GM21447 (cell line): ENCODE measurements at regions not wholly inside any gene's neighbourhood (a gene's known extent, or its start where the extent isn't known, plus 50 kb on each side); places are given as distances from the start of the nearest gene placed in this dataset.
A peak's percentile ranks its signal among the peaks of the same experiment; 100 is the strongest.
"Not testable (repeated sequence)": the region's sequence is repeated elsewhere in the genome, so short reads cannot be mapped to it uniquely, and the experiment has no call there.

Experiments used
- ATAC-seq: cut with Tn5 transposase; IDR thresholded peaks from one replicate; pipeline ENCODE4 v1.9.1; 2021; ENCODE audit not compliant: unreplicated experiment

DNA sequence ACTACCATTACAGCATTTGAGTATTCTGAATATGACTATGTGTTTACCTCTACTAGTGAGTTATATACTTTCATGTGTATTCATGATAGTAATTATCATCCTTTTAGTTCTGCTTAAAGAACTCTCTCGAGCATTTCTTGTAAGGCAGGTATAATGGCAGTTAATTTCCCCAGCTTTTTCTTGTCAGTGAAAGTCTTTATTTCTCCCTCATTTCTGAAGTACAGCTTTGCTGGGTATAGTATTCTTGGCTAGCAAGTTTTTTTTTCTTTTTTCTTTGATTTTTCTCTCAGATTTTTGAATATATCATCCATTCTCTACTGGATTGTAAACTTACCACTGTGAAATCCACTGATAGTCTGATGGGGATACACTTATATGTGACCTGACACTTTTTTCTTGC, 165.9 kb upstream of the ARHGAP5 start:
- no peak for ATAC-seq

DNA sequence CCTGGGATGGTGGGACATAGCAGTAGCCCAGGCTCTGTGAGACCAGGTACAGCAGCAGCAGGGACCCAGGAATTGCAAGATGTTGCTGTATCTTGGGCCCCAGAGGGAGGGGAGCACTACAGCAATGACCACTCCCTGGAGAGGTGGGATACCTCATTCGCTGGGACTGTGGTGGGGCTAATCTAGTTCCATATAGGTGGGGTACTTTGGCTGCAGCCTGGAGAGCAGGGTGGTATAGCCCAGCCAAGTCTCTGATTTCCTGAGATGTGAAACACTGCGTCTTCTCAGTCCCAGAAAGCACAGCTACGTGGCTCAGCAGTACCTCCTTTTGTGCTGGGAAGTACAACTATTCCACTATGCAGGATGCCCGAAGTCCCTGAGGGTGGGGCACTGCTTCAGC, 163.7 kb upstream of the ARHGAP5 start:
- ATAC-seq: no peak

DNA sequence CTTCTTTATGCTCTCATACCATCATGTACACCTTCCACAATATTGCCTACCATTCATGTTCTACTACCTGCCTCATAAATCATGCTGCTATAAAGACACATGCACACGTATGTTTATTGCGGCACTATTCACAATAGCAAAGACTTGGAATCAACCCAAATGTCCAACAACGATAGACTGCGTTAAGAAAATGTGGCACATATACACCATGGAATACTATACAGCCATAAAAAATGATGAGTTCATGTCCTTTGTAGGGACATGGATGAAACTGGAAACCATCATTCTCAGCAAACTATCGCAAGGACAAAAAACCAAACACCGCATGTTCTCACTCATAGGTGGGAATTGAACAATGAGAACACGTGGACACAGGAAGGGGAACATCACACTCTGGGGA, 158.8 kb upstream of the ARHGAP5 start:
- not testable (repeated sequence) for ATAC-seq

DNA sequence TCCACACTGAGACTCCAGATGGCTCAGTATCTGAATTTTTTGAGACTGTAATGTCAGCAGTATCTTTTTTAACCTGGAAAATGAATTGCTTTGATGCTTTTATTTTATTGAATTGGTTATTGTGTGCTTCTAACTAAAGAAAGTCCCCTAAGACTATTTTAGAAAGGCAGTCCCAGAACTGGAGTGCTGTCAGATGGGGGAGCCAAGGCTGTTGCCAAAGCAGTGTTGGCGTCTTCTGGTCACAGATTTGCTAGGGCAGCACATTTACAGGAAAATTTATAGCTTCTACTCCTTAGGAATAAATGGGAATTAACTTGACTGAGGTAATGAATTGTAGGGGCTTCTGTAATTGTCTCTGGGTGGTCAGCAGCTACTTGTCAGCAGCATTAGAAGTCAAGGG, 157.1 kb upstream of the ARHGAP5 start:
- no peak for ATAC-seq

DNA sequence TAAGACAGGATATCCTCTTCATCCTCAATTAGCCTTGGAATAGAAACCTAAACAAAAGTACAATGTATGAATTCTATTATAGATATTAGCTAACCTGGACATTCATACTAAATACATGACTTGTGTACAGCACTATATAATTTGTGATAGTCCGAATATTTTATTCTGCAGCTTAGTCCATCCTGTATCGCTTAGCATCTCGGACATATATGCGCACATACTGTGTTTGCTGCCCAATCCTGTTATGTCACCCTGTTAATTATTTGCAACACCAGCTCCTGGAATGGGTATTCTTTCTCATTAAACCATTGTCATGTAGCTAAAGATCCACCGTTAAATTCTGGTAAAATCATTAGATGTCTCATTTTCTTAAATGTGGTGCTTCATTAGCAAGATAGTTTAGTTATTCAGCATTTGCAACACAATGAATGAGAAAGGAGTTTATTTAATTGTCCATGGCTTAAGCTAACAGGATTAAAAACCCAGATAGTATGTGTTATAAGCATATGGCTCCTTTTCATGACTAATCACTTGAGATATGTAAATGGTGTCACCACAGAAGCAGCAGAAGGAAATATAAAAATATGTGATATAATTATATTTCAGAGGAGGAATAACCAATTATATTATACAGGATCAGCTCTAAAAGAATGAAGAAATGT, 156.0 kb upstream of the ARHGAP5 start:
- ATAC-seq: no peak

DNA sequence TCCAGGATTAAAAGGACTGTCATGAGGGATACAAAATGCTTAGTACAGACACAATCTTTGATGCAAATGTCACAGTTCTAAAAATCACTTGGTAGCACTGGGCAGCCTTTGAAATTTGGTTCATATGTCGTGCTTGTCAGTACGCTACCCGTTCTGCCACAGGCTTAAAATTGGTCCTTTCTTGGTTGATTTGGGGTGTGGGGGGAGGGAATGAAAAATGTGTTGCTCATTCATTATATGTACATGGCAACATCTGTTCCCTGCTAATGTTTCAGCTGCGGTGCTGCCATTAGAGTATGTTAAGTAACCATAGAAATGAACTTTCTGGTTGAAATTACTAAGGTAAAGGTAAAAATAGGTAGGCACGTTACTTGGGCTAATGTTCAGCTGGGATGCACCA, 155.4 kb upstream of the ARHGAP5 start:
- no peak for ATAC-seq

DNA sequence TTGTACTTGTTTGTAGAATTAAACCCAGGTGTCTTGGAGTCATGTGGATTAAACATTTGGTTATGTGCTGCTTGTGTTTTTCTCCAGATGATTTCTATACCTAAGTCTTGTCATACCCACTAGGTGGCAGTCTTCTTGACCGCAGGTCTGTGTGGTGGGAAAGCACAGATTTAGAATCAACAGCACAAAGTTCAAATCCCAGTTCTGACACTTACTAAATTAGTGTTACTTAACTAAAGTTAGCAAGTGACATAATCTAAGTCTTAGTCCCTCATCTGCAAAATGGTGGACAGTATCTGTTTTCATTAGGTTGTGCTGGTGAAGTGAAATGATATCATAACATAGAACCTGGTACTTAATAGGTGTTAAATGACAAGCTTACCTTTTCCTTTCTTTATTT, 151.0 kb upstream of the ARHGAP5 start:
- no peak for ATAC-seq

DNA sequence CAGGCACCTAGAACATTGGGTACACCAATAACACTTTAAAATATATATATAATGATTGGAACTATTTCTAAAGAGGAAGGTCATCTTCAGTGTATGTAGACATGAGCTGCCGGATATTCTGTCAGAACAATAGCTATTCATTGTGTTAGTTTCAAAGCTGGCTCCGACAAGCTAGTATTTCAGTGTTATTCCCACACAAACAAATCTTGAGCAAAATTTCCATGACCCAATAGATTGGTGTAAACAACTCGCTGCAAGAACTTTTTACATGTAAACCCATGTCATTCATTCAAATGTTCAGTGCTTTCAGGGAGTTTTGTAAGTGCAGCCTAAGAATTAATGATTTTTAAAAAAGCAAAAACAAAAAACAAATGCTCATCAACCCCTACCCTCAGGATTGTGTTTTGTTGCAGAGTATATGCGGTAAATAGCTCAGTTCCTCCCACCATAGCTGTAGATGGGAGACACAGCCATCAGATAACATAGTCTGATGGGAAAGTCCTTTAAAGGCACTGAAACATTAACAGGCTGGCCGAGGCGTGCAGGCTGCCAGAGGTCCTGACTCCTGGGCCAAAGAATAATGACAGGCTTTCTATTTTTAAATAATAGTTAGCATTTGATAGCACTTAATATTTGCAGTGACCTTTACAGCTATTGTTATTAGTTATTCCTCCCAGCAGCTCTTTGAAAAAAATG, 150.3 kb upstream of the ARHGAP5 start:
- ATAC-seq: no peak

DNA sequence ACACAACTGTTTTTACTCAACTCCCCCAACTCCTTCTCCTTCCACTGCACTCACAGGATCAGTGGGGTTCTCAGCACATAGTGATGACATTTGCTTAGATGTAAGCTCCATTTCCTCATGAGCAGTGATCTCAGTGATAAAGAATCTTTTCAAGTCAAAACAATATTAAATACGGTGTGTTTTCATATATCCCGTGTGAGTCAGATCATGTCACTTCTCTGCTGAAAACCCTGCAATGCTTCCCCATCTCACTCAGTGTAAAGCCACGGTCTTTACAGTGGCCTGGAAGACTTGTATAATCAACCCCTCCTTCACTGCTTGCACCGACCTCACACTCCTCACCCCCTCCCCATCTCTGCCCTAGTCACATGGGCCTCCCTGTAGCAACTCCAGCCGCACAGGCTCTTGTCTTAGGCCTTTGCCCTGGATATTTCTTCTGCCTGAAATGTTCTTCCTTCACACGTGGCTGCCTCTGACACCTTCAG, 149.7 kb upstream of the ARHGAP5 start:
- no peak for ATAC-seq

DNA sequence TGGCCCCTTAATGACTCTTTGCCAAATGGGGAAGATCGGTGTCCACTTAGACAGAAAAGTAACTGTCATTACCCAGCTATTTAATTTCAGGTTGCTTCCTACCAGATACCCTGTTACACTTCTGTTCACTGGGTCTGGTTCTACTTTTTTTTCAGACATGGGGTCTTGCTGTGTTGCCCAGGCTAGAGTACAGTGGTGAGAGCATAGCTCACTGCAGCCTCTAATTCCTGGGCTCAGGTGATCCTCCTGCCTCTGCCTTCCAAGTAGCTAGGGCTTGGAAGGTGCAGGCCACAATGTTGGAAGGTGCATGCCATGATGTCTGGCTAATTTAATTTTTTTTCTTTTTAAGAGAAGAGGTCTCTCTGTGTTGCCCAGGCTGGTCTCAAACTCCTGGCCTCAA, 147.0 kb upstream of the ARHGAP5 start:
- ATAC-seq: no peak

DNA sequence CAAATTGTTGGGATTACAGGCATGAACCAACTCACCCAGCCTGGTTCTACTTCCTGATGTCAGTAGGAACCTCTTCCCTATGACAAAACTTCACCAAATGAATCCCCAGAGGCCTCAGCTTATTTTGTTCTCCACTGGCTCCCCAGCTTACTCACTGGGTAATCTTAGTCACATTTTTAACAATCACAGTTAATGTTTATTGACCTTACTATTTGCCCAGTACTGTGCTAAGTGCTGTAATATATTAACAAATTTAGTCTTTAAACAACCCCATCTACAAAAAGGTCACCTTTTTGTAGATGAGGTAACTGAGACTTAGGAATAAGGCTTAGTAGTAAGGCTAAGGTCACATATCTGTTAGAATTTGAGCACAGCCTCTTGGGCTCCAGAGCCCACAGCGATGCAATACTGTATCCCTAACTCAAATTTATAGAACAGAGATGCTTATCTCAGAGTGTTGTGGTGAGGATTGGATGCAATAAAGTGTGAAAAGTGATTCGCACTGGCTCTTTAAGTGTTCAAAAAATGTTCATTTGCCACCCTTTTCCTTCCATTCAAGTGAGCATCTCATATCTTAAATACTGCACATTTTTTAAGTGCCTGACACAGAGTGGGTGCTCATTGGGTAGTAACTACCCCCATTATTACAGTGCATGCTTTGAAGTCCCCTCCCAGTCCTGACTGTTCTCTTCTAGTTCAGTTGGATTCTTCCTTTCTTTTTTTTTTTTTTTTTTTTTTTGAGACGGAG, 146.4 kb upstream of the ARHGAP5 start:
- ATAC-seq: no peak

DNA sequence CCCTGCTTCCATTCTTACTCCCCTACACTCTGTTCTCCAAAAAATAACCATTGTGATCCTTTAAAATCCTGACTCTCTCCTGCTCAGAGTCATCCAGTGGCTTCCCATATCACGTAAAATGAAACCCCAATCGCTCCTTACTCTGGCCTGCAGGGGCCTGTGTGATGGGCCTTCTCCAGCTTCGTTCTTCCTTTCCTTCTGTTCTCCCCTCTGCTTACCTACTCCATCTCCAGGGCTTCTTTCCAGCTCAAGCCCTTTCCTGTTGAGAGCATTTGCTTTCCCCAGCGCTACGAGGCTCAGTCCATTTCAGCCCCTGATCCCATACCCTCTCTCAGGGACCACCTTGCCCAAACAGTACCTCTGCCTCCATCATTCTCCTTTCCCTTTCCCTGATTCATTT, 144.4 kb upstream of the ARHGAP5 start:
- no peak for ATAC-seq

DNA sequence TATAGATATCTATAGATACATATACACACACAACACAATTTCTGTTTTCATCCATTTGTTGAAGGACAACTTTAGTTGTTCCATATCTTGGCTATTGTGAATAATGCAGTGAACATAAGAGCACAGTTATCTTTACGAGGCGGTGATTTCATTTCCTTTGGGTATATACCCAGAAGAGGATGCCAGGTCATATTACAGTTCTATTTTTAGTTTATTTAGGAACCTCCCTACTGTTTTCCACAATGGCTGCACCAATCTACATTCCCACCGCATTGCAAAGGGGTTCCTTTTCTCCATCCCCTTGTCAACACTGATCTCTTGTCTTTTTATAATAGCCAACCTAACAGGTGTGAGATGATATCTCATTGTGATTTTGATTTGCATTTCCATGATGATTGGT, 143.4 kb upstream of the ARHGAP5 start:
- no peak for ATAC-seq

DNA sequence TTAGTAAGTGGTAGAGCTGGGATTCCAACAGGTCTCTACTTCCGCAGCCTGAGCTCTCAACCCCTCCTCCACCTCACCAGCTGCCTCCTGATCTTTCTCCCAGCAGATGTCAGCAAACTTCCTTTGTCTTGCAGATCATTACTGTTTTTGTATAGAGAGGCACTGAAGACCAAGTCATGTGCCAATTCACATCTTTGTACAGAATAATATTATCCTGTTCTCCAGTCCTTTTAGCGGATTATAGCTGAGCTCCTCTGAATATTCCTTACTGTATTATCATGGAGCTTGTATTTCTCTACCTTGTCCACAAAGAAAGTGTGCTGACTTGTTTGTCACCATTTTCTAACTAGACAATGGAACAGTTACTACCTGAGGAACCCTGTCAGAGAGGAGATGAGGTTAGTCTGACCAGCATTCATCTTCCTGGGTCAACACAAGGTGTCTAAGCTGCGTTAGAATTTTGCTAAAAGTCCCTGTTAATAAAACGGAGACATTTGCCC, 142.3 kb upstream of the ARHGAP5 start:
- ATAC-seq: no peak

DNA sequence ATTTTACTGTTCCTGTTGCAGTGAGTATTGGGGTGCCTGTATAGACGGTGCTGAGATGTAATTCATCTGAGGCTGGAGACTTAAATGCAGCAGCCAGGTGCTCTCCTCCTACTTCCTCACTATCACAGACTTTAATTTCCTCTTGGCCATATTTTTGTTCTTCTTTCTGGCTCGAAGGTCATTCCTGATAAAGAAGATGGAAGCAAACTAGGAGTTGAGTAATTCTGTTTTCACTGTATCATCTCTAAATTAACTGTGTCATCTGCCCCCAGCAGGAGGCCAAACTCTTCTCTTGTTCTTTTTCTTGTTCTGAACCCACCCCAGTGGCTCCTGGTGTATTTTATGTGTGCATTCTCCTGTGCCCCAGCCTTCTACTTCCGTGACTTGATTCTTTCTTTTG, 141.7 kb upstream of the ARHGAP5 start:
- no peak for ATAC-seq

DNA sequence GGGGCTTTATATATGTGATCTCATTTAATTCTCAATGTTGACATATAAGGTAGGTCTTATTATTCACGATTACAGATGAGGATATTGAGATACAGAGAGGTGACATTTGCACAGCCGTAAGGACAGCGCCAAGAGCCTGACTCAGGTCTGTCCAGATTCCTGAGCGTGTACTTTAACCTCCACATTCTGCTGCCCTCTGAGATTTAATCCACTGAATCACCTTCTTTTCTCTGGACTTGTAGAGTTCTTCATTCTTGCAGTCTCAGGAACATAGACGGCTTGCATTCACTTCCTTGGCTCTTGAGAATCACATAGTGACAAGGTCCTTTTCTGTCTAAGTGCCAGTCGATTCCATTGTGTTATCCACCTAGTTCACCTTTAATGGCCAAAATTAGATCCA, 141.0 kb upstream of the ARHGAP5 start:
- no peak for ATAC-seq

DNA sequence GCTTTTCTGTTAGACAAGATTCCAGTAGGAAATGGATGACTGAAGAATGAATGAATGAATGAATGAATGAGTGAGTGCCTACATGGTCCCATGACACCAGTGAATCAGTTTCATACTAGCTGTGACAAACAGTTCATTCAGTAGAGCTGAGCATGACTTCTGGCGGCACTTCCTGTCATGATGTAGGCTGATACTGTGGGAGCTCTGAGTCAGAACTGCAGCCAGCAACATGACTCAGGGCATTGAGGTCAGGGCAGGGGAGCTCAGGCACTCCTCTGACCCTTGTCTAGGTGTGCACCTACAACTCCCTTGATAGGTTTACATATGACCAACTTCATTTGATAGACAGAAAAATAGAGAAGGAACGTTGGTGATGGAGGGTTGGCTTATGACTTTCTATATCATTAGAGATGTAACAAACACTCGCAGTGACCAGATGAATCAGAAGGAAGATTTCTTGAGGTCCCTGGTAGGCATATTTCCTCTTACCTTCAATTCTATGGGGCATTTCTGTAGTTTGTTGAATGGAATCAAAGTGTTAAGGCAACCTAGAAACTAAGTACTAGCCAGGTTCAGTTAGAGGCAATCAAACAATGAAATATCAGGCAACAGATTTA, 139.3 kb upstream of the ARHGAP5 start:
- ATAC-seq: peak; percentile 98

DNA sequence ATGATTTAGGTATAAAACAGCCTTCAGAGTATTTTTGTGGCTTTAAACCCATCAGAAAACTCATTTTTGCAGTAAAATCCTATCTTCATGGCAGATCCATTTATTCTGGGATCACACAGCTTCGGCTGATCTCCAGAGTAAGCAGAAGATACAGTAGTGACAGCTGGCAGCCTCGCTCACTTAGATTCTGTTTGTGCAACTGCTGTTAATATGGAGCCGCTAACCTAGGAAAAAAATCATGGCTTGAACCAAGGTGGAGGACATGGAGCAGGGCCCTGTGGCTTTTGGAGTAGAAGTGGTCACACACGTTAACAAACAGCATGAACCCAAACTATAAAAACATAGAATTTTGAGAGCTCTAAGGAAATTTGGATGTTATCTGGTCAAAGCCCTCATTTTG, 137.2 kb upstream of the ARHGAP5 start:
- ATAC-seq: no peak

DNA sequence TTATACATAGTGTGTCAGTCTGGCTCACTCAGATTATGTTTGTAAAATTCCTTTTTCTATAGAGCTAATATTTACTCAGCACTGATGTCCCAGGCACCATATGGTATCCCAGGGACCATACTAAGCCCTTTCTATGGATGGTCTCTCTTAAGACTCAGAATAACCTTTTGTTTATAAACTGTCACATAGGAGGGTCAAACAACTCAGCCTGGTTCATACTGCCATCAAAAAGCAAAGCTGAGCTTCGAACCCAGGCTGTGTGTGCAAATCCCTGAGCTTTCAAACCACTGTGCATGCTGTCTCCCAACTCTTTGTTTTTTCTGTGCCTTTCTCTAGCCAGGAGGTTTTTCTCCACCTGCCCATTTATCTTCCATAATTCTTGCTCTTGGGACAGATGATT, 135.6 kb upstream of the ARHGAP5 start:
- ATAC-seq: no peak

DNA sequence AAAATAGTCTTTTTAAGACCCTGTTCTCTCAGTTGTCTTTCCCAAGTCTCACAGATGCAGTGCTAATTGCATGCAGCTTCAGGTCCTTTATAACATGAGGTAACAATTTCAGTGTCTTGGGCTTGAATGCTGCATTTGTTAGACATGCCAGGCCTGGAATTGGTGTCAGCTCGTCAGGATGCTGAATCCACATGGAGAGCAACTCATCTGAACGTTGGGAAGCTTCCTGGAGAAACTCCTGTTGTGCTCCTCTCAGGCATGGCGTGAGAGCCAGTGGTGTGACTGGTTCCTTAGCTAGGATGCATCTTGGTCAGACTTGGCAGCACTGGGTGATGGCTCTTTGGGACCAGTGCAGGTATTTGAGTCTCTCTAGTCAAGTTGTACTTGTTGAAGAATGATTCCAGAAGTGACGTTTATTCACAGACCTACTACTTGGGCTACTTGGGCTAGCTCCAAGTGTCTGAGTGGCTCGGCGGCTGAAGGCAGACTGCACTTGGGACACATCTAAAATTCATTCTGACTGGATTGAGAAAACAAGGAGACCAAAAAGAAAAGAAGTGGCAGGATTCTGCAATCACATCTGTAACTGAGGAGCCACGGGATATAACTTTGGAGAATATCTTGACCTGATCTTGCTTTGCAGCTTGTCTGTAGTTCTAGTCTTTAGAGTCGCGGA, 134.8 kb upstream of the ARHGAP5 start:
- ATAC-seq: no peak

DNA sequence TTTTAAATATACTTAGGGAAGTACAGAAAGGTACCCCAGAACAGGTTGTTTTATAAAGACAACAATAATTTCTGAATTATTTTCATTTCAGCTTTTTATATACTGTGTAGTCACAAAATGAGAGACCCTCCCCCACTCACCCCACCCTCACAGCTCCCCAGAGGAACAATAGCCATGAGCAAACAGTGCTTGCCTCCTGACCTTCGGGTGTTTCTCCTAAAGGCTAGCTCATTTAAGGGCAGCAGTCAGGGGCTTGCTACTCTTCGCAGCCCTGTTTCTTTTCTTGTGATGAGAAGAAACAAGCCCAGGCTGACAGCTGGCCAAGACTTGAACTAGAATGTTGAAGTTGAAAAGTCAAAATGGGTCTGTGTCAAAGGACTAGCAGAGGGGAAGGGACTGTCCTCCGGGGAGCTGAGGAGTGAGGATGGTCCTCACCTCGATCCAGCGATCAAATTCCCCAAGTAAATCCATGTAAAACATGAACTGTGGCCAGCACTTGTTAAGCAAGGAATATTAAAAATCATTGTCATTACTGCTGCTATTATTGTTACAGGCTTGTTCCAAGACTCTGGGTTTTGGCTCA, 133.8 kb upstream of the ARHGAP5 start:
- no peak for ATAC-seq
